ENCODE measurements at regions not wholly inside any gene's neighbourhood (a gene's known extent, or its start where the extent isn't known, plus 50 kb on each side); places are given as distances from the start of the nearest gene placed in this dataset.

DNA sequence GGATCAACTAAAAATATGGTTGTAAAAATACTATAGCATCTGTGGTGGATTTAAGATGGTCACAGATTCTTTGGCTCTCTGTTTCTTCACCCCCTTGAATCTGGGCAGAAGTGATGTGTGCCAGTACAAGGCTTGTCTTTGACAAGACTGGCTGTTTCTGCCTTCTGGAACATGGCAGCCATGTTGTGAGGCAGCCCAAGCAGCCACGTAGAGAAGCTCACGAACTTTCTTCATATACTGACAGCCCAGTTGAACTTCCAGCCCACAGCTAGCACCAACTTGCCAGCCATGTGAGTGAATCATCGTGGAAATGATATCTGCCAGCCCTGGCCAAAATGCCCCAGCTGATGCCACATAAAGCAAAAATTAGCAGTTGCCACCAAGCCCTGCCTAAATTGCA is 110.8 kb downstream of the BOD1 start:
- CTCF ChIA-PET: no interaction called here
- H3K4me1 ChIP-seq: no peaks in the 10 kb centered on the region
- H3K27me3 ChIP-seq (replicated peaks; ENCODE audit: control insufficient read depth, insufficient read depth, low read length): no peaks in the 10 kb centered on the region
- no peak overlapping the region for H3K4me3 ChIP-seq (ENCODE audit: low read depth, low read length)
- no peaks in the 10 kb centered on the region for H3K9me3 Mint-ChIP-seq (ENCODE audit: unreplicated experiment)
- no peak for DNase-seq
- H3K4me1 Mint-ChIP-seq (ENCODE audit: low read depth, unreplicated experiment): no peaks in the 10 kb centered on the region
- no peaks in the 10 kb centered on the region for H3K36me3 ChIP-seq (ENCODE audit: control insufficient read depth, insufficient read depth, low read length)
- BruUV-seq (replicated peaks): no TSS peak
- peaks cover 3% of the 10 kb centered on the region for H3K27me3 Mint-ChIP-seq (ENCODE audit: insufficient read depth, unreplicated experiment)
- H3K36me3 Mint-ChIP-seq (ENCODE audit: insufficient read depth, unreplicated experiment): no peaks in the 10 kb centered on the region
- H3K27ac Mint-ChIP-seq (ENCODE audit: unreplicated experiment): no peak overlapping the region
- intact Hi-C loops (cut with micrococcal nuclease; ENCODE audit: unreplicated experiment): no loop called here
- POLR2A ChIA-PET: no interaction called here
- H3K9me3 ChIP-seq: 0 out of 2 replicates have a peak, but pooled peaks cover 6% of the 10 kb centered on the region
- TF ChIP-seq, protein P1, sequence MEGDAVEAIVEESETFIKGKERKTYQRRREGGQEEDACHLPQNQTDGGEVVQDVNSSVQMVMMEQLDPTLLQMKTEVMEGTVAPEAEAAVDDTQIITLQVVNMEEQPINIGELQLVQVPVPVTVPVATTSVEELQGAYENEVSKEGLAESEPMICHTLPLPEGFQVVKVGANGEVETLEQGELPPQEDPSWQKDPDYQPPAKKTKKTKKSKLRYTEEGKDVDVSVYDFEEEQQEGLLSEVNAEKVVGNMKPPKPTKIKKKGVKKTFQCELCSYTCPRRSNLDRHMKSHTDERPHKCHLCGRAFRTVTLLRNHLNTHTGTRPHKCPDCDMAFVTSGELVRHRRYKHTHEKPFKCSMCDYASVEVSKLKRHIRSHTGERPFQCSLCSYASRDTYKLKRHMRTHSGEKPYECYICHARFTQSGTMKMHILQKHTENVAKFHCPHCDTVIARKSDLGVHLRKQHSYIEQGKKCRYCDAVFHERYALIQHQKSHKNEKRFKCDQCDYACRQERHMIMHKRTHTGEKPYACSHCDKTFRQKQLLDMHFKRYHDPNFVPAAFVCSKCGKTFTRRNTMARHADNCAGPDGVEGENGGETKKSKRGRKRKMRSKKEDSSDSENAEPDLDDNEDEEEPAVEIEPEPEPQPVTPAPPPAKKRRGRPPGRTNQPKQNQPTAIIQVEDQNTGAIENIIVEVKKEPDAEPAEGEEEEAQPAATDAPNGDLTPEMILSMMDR (IDR thresholded peaks at IDR 0.05; ENCODE audit: insufficient read depth in 1 of 2, low read depth in 1 of 2, low read length in 1 of 2, severe bottlenecking in 1 of 2, unreplicated experiment in 1 of 2): no peak
- no peak overlapping the region for H3K4me3 Mint-ChIP-seq (ENCODE audit: unreplicated experiment)

- Mint-ChIP-seq H3K36me3 (ENCODE audit: insufficient read depth, unreplicated experiment) (no peaks in the 10 kb centered on the region), H3K4me3 (ENCODE audit: unreplicated experiment) (no peak overlapping the region), H3K27ac (ENCODE audit: unreplicated experiment) (no peak overlapping the region), H3K27me3 (ENCODE audit: insufficient read depth, unreplicated experiment) (no peaks in the 10 kb centered on the region), H3K9me3 (ENCODE audit: unreplicated experiment) (no peaks in the 10 kb centered on the region), H3K4me1 (ENCODE audit: low read depth, unreplicated experiment) (peaks cover 15% of the 10 kb centered on the region)
- Histone ChIP-seq H3K36me3 (ENCODE audit: control insufficient read depth, insufficient read depth, low read length) (no peaks in the 10 kb centered on the region), H3K9me3 (no peaks in the 10 kb centered on the region), H3K4me3 (ENCODE audit: low read depth, low read length) (no peak overlapping the region), H3K4me1 (peaks cover 25% of the 10 kb centered on the region), H3K27me3 (replicated peaks; ENCODE audit: control insufficient read depth, insufficient read depth, low read length) (no peaks in the 10 kb centered on the region)
- intact Hi-C loops (cut with micrococcal nuclease; ENCODE audit: unreplicated experiment): no loop called here
- no peak for DNase-seq
- BruUV-seq (replicated peaks): no TSS peak
- TF ChIP-seq, protein P1 (IDR thresholded peaks at IDR 0.05; ENCODE audit: insufficient read depth in 1 of 2, low read depth in 1 of 2, low read length in 1 of 2, severe bottlenecking in 1 of 2, unreplicated experiment in 1 of 2): no peak
- ChIA-PET CTCF (no interaction called here), POLR2A (no interaction called here)
Observed at GRCh38 chr5:173501922-173502321, 114.5 kb downstream of the BOD1 start.

DNA sequence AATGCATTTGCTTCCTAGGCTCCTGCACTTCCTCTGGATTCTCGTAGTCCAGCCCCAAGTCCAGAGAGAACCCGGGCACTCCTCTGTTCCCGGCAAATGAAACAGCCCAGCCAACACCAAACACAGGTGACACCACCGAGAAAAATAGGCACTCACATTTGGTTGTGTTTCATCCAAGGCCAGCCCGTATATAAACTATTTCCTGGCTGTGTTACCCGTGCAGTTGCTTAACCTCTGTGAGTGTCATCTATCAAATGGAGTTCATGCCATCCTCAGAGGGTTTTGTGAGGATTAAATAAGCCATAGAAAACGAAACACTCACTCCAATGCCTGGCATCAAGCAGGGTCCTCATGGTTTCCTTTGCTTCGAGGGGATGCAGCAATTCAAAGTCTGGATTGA is 115.2 kb downstream of the BOD1 start:
- BruUV-seq (replicated peaks): no TSS peak

More for the DNA sequence above, 115.2 kb downstream of the BOD1 start:
- Histone ChIP-seq H3K4me3 (ENCODE audit: low read depth, low read length) (no peak overlapping the region), H3K9me3 (no peaks in the 10 kb centered on the region), H3K4me1 (peaks cover 25% of the 10 kb centered on the region), H3K36me3 (ENCODE audit: control insufficient read depth, insufficient read depth, low read length) (no peaks in the 10 kb centered on the region), H3K27me3 (replicated peaks; ENCODE audit: control insufficient read depth, insufficient read depth, low read length) (no peaks in the 10 kb centered on the region)
- intact Hi-C loops (cut with micrococcal nuclease; ENCODE audit: unreplicated experiment): no loop called here
- POLR2A ChIA-PET: no interaction called here
- Mint-ChIP-seq H3K4me3 (ENCODE audit: unreplicated experiment) (no peak overlapping the region), H3K27me3 (ENCODE audit: insufficient read depth, unreplicated experiment) (no peaks in the 10 kb centered on the region), H3K9me3 (ENCODE audit: unreplicated experiment) (no peaks in the 10 kb centered on the region), H3K27ac (ENCODE audit: unreplicated experiment) (no peak overlapping the region), H3K4me1 (ENCODE audit: low read depth, unreplicated experiment) (peaks cover 15% of the 10 kb centered on the region), H3K36me3 (ENCODE audit: insufficient read depth, unreplicated experiment) (no peaks in the 10 kb centered on the region)
- CTCF ChIA-PET: no interaction called here
- TF ChIP-seq, protein P1 (IDR thresholded peaks at IDR 0.05; ENCODE audit: insufficient read depth in 1 of 2, low read depth in 1 of 2, low read length in 1 of 2, severe bottlenecking in 1 of 2, unreplicated experiment in 1 of 2): no peak
- DNase-seq: no peak

Measured in Caco-2 (cell line).